EL (cell line): ENCODE measurements at regions not wholly inside any gene's neighbourhood (a gene's known extent, or its start where the extent isn't known, plus 50 kb on each side); places are given as distances from the start of the nearest gene placed in this dataset.
"Not testable (repeated sequence)": the region's sequence is repeated elsewhere in the genome, so short reads cannot be mapped to it uniquely, and the experiment has no call there.

Experiments
- DNase-seq: peaks from one replicate; pipeline ENCODE4 v3.0.0-alpha.2; 2016

- no peak for DNase-seq
Measured at GRCh38 chr10:9357471-9357870, 1303.0 kb downstream of the GATA3 start.

GRCh38 chr10:9362721-9363120 is 1308.2 kb downstream of the GATA3 start:
- no peak for DNase-seq

- no peak for DNase-seq
Measured at GRCh38 chr10:9379183-9379582, 1324.7 kb downstream of the GATA3 start.

GRCh38 chr10:9381733-9382532 is 1327.4 kb downstream of the GATA3 start:
- no peak for DNase-seq

- no peak for DNase-seq
Measured at GRCh38 chr10:9382533-9382866, 1328.0 kb downstream of the GATA3 start.

GRCh38 chr10:9390516-9390915 is 1336.0 kb downstream of the GATA3 start:
- no peak for DNase-seq

- DNase-seq: no peak
Measured at GRCh38 chr10:9399275-9399983, 1344.9 kb downstream of the GATA3 start.

GRCh38 chr10:9402067-9402466 is 1347.6 kb downstream of the GATA3 start:
- DNase-seq: not testable (repeated sequence)

- DNase-seq: not testable (repeated sequence)
Measured at GRCh38 chr10:9402507-9403195, 1348.2 kb downstream of the GATA3 start.

- not testable (repeated sequence) for DNase-seq
Measured at GRCh38 chr10:9407201-9407600, 1352.7 kb downstream of the GATA3 start.

- no peak for DNase-seq
Measured at GRCh38 chr10:9416331-9416730, 1361.8 kb downstream of the GATA3 start.

- DNase-seq: no peak
Measured at GRCh38 chr10:9419757-9420156, 1365.3 kb downstream of the GATA3 start.

- no peak for DNase-seq
Measured at GRCh38 chr10:9427209-9427608, 1372.7 kb downstream of the GATA3 start.

GRCh38 chr10:9437131-9437530 is 1382.6 kb downstream of the GATA3 start:
- peak; percentile 5 for DNase-seq

GRCh38 chr10:9443758-9444157 is 1389.3 kb downstream of the GATA3 start:
- DNase-seq: no peak

- no peak for DNase-seq
Measured at GRCh38 chr10:9449530-9449929, 1395.0 kb downstream of the GATA3 start.

- DNase-seq: no peak
Measured at GRCh38 chr10:9450801-9451200, 1396.3 kb downstream of the GATA3 start.

GRCh38 chr10:9451211-9451773 is 1396.8 kb downstream of the GATA3 start:
- DNase-seq: no peak

GRCh38 chr10:9452056-9452455 is 1397.6 kb downstream of the GATA3 start:
- no peak for DNase-seq

- not testable (repeated sequence) for DNase-seq
Measured at GRCh38 chr10:9453871-9454270, 1399.4 kb downstream of the GATA3 start.

- no peak for DNase-seq
Measured at GRCh38 chr10:9469663-9470205, 1415.2 kb downstream of the GATA3 start.

GRCh38 chr10:9470581-9470980 is 1416.1 kb downstream of the GATA3 start:
- no peak for DNase-seq

GRCh38 chr10:9501944-9502343 is 1447.5 kb downstream of the GATA3 start:
- DNase-seq: no peak
